PFSK-1 (cell line): ENCODE measurements at regions not wholly inside any gene's neighbourhood (a gene's known extent, or its start where the extent isn't known, plus 50 kb on each side); places are given as distances from the start of the nearest gene placed in this dataset.

Experiments used
- FOXP2 ChIP-seq: optimal IDR thresholded peaks from 2 replicates; pipeline ENCODE3; 2011; ENCODE audit warnings: borderline replicate concordance, control low read depth, inconsistent platforms; ENCODE audit not compliant: insufficient read depth; ENCODE audit errors: extremely low read length, extremely low read depth
- POLR2AphosphoS5 ChIP-seq: IDR thresholded peaks from 2 replicates; pipeline ENCODE4 v1.6.1; 2012; ENCODE audit warnings: low read depth, mild to moderate bottlenecking, control low read depth, low read length, moderate library complexity
- REST ChIP-seq, 2 experiments: IDR thresholded peaks; 2 replicates each; pipeline versions ENCODE4 v1.6.1 to v1.8.0; 2011 to 2012; ENCODE audit warnings: low read depth in 2 of 2, low read length in 2 of 2, control low read depth in 1 of 2, inconsistent platforms in 1 of 2, mild to moderate bottlenecking in 1 of 2, moderate library complexity in 1 of 2; ENCODE audit not compliant: insufficient read depth in 1 of 2
- SIN3A ChIP-seq: IDR thresholded peaks from 2 replicates; pipeline ENCODE4 v1.6.1; 2012; ENCODE audit warnings: mild to moderate bottlenecking, low read length, moderate library complexity, borderline replicate concordance; ENCODE audit not compliant: insufficient read depth
- TAF1 ChIP-seq: IDR thresholded peaks from 2 replicates; pipeline ENCODE4 v1.6.1; 2012; ENCODE audit warnings: low read length, control low read depth, borderline replicate concordance; ENCODE audit not compliant: insufficient read depth

GRCh38 chr4:177532358-177532757 is 90.1 kb upstream of the AGA start:
- TF ChIP-seq SIN3A = no peak
- TF ChIP-seq REST (IDR thresholded peaks at IDR 0.05; ENCODE audit: insufficient read depth in 1 of 2, low read depth in 2 of 2, low read length in 2 of 2) = no peak
- TF ChIP-seq FOXP2 = no peak
- no peak for TF ChIP-seq POLR2AphosphoS5
- TF ChIP-seq TAF1 = no peak

GRCh38 chr4:177546745-177547144 is 104.5 kb upstream of the AGA start:
- no peak for TF ChIP-seq SIN3A
- TF ChIP-seq POLR2AphosphoS5 = no peak
- no peak for TF ChIP-seq REST (IDR thresholded peaks at IDR 0.05; ENCODE audit: insufficient read depth in 1 of 2, low read depth in 2 of 2, low read length in 2 of 2)
- no peak for TF ChIP-seq FOXP2

- TF ChIP-seq POLR2AphosphoS5 = no peak
Measured at GRCh38 chr4:177547985-177548384, 105.7 kb upstream of the AGA start.

GRCh38 chr4:177555007-177555574 is 112.9 kb upstream of the AGA start:
- TF ChIP-seq TAF1 (no peak), SIN3A (no peak), REST (IDR thresholded peaks at IDR 0.05; ENCODE audit: insufficient read depth in 1 of 2, low read depth in 2 of 2, low read length in 2 of 2) (no peak)

GRCh38 chr4:177557416-177557815 is 115.2 kb upstream of the AGA start:
- no peak for TF ChIP-seq TAF1
- TF ChIP-seq REST (IDR thresholded peaks at IDR 0.05; ENCODE audit: insufficient read depth in 1 of 2, low read depth in 2 of 2, low read length in 2 of 2) = no peak
- TF ChIP-seq POLR2AphosphoS5 = no peak
- no peak for TF ChIP-seq SIN3A
- no peak for TF ChIP-seq FOXP2
